ENCODE measurements at regions not wholly inside any gene's neighbourhood (a gene's known extent, or its start where the extent isn't known, plus 50 kb on each side); places are given as distances from the start of the nearest gene placed in this dataset.

DNA sequence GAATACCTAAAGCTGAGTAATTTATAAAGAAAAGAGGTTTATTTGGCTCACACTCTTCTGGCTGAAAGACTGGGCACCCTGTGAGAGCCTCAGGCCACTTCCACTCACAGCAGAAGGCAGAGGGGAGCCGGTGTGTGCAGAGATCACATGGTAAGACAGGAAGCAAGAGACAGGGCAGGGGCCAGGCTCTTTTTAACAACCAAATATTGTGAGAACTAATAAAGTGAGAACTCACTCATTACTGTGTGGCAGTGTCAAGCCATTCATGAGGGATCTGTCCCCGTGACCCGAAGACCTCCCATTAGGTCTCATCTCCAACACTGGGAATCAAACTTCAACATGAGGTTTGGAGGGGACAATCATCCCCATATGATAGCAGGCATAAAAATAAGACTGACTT, 180.8 kb upstream of the DIO3 start:
- no peak for DNase-seq

DNA sequence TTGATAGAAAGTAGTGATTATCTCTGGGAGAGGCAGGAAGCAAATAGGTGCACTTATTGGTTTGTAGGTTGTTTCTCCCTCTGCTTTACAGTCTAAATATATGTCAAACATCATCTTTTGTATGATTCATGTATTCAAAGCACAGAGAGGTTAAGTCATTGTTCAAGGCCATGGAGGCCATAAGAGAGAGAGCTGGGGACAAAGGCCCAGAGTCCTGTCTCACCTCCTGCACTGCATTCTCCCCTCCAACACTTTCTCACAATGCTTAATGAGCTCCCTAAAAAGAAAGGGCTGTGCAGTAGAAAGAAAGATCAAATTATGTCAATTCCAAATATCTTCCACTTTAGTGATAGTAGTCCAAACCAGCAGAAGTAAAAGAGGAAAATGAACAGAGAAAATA, 180.4 kb upstream of the DIO3 start:
- DNase-seq: no peak

DNA sequence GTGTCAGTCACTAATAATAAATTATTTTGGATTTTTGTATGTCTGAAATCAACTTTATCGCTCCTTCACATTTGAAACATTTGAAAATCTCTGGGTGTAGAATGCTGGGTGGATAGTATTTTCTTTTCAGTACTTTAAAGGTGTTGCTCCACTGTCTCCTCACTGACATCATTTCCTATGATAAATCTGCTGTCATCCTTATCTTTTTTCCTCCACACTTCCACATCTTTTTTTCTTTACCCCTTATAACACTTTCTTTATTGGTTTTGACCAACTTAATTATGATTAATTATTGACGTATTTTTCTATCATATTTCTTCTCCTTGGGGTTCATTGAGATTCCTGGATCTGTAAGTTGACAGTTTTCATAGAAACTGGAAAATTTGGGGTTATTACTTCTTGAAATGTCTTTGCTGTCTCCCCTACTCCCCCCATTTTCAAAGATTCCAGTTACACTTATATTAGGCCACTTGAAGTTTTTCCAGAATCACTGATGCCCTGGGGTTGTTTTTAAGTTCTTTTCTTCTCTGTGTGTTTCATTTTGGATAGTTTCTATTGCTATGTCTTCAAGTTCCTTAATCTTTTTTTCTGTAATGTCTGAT, 177.5 kb upstream of the DIO3 start:
- DNase-seq: no peak

DNA sequence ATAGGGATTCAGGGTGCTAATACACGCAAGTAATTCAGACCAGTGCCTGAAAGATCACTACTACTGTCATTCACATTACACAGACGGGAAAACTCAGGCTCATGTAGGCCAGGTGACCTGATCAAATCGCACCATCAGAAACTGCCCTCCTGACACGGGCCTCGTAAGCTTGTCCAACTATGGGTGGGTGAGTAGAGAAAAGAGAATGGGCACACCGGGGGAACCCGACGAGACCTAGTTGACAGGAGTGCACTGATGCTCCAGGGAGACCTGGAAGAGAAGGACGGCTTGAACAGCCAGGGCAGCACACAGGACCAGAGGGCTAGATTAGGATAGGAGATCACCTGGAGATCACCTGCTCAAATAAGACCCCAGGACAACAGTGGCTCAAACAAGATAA, 166.9 kb upstream of the DIO3 start:
- DNase-seq: no peak

DNA sequence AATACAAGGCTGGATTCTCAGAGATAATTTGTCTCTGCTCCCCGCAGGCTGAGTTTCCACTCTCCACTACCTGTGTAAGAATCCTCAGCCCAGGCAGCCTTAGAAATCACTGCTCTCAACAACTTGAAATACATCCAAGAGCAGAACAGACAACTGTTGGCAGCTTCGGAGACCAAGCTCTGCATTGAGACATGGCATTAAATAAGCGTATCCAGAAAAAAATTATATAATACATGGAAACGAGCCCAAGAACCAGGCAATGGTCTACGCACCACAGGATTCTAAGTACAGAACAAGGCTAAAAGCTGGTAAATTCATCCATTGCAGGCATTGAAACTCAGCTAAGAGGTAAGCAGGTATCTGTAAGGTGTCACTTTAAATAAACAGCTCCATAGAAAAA, 165.5 kb upstream of the DIO3 start:
- no peak for DNase-seq

DNA sequence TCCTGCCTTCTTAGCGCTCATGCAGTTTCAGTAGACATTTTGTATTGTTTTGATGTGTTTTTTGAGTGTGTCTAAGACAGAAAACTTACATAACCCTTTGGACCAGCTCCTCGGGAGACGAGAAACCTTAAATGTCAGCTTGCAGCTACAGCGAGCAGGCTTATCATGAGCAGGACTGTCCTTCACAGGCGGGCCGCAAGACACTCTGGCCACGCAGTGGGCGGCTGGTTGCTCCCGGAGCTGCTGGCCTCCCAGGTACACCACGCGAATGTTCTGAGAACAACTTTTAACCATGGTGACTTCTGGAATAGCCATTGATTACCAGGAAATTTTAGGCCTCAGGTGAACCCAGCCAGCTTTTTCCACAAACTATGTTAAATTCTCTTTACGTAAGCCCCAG, 164.1 kb upstream of the DIO3 start:
- DNase-seq: no peak

DNA sequence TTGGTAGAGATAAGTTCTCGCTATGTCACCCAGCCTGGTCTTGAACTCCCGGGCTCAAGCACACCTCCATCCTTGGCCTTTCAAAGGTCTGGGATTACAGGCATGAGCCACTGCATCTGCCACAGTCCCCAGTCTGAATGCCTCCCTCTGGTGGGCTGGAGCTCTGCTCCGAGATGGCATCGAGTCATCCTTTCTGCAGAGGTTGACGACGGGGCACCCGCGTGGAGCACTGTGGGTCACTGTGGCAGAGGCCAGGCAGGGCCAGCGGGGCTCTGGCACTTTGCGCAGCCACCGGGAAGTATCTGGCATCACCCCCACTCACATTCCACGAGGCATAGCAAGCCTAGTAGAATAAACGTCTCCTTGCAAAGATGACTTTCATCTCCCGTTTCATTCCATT, 163.3 kb upstream of the DIO3 start:
- DNase-seq: no peak

DNA sequence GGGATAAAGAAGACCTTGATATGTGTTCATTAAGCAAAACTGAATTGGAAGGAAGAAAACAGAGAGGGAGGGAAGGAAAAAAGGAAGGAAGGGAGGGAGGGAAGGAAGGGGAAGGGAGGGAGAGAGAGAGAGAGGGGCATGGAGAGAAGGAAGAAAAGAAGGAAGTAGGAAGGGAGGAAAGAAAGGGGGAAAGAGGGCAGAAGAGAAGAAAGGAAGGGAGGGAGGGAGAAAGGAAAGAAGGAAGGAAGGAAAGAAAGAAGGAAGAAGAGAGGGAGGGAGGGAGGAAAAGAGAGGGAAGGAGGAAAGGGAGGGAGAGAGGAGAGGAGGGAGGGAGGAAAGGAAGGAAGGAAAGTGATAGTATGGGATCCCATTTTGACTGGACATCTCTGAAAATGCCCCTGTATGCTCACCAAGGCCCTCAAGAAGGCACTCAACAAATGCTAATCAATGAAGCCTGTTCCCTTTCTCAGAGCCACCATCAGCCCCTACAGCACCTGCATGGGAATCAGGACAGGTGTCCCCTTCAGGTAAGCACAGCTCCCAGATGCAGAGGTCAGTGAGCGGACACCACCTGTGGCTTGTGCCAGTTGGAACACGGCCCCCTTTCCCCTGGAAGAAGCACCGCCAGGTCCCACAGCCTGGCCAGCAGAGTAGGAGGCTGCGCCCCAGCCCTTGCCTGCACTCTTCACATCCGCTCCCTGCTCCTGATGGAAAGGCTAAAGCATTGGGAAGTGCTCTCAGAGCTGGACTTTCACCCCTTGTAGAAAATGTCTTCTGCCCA, 161.4 kb upstream of the DIO3 start:
- DNase-seq: no peak

DNA sequence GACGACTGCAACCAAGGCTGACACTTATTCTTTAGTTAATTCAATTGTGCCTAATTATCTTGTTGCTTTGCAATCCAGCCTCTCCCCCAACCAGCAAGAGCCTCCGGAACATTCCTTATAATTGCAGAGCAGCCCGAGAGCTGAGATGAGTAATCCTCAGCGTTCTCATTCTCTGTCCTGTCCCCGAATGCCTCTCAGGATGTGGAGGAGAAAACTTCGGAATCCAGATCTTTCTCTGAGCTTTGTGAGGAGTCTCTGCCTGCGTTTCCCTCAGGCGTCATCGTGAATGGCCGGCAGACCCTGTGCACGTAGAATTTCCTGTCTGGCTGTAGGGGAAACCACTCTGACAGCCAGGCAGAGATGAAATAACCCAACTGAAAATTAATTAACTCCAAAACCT, 160.5 kb upstream of the DIO3 start:
- DNase-seq: no peak

DNA sequence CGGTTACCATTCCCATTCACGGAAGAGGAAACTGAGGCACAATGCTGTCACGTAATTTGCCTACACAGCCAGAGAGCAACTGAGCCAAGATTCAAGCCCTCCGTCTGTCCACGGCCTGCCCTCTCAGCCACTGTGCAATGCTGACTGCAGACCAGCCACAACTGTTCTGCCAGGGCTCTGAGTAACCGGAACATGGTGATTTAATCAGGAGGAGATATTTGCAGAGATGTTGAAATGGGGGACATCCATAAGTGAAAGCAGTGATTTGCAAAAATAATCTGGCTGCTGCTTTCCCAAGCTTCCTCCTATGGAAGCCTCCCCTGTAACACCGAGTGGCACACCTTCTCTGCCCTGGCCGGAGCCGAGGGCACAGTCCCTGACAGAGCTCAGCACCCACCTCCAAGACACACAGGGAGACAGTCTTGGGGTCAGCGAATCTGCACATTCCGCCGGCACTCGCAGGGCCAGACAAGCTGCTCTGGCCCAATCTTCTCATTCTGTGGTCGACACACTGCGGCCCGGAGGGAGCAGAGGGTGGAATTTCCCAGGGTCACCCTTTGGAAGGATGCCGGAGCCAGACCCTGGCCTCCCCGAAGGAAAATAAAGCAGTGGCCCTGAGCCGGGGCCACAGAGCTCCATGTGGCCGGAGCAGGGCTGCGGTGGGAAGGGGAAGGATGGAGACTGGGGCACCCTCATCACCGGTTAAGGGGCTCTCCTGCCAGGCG, 158.2 kb upstream of the DIO3 start:
- no peak for DNase-seq

DNA sequence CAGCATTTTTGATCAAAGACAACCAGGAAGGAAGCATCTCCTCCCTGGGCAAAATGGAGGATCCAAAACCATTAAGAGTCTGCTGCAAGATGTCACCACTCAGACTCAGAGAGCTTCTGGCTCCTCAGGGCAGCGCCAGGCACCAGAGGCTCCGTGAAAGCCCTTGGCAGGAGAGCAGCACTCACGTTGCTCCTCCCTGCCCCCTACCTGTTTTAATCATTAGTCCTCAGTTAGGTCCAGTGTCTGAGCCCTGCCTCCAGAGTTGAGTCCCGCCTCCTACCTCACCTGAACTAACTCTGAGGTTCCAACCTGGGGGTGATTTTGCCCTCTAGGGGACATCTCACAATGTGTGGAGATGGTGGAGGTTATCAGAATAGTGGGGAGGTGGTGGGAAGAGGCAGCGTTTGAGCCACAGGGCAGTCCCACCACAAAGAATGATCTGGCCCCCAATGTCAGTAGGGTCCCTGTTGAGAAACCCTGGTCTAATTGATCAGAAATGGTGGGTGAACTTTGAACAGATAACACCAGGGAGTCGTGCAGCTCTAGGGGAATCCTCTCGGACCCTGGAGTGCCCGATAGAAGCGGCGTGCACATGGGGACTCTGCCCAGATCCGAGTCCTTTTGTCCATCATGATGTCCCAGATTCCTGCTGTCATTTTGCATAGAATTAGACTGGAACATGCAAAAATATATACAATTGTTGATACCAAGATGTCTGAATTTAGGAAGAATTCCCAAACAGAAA, 156.7 kb upstream of the DIO3 start:
- DNase-seq: no peak

DNA sequence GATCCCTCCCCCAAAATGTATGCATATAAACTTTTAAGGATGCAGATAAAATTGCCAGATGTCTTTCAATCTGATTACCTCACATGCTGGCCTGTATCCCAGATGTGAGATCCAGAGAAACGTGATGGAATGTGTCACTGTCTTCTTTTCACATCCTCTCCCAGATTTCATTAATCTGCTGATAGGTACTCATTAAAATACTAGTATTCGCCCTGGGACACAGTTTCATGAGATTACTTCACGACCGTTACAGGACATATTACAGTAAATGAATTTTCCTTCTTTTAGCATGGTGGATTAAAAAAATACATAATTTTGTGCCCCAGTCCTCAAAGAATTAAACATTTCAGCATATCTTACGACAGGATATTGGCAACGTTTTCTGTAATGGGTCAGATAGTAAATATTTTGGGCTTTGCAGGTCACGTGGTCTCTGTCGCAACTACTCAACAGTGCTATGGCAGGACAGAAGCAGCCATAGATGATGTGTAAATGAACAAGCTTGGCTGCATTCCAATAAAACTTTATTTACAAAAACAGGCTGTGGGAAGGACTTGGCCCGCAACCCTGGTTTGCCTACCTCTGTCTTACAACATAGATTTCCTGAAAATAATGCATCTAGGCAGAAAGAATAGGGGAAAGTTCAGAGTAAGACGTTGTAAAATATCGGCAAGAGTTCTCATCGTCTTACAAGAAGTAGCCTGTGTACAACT, 156.0 kb upstream of the DIO3 start:
- no peak for DNase-seq

DNA sequence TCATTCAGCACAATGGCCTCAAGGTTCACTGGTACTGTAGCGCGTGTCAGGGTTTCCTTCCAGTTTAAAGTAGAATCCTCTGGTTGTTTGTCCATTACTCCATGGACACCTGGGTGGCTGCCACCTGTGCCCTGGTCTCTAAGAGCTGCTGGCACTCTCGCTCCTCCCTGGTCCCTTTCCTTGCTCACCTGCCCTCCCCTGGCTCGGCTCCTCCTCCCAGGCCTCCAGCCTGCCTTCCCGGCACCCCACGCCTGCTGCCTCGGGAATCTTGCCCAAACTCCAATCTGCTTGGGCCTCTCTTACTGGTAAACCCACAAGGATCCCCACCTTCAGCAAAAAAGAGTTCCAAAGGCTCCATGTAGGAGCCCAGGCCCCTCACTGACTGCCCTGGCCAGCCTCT, 154.4 kb upstream of the DIO3 start:
- no peak for DNase-seq

DNA sequence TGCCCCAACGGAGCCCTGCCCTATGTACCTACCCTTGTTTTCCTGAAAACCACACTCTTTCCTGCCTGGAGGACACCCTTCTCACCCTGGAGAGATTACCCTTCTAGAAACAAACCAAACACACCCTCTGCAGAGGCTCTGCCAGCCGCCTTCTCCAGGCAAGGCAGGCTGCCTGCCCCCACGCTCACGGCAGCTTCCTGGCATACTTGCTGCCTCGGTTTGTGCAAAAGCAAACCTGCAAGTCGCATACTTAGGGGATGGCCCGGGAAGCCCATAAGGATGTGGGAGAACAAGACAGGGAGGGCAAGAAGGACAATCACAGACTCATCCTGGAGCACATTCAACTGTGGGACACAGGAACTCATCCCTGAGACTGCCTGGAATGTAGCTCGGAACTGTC, 154.0 kb upstream of the DIO3 start:
- DNase-seq: no peak

DNA sequence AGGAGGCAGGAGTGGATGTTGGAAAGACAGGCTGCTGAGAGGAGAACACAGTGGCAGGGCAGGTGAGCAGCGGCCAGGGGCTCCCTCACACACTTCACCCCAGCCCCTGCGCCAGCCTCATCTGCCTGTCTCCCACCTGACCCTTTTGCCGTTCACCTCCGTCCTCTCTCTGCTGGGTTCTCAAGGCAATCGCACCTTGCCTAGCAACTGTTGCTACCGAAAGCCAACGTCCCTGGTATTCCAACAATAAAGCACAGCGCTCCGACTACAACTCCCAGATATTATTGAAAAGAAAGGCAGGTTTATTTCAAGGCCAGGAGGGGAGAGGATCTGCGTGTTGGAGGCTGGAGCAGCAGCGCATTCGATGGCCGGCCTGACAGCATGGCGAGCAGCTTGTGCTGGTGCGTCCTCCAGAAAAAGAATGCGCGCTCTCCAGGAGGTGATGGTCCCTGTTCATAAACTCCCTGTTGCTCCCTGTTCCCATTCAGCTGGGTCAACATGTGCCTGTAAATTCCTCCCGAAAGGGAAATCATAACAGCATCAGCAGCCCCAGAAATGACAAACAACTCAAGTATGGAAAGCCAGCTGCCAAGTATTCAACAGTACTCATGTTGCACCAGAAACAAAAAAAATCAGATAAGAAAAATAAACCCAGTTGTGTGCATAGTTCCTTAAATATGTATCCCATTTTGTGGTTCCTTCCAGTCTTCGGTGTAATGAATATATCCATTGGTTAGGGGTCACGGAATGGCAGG, 153.0 kb upstream of the DIO3 start:
- DNase-seq: no peak

DNA sequence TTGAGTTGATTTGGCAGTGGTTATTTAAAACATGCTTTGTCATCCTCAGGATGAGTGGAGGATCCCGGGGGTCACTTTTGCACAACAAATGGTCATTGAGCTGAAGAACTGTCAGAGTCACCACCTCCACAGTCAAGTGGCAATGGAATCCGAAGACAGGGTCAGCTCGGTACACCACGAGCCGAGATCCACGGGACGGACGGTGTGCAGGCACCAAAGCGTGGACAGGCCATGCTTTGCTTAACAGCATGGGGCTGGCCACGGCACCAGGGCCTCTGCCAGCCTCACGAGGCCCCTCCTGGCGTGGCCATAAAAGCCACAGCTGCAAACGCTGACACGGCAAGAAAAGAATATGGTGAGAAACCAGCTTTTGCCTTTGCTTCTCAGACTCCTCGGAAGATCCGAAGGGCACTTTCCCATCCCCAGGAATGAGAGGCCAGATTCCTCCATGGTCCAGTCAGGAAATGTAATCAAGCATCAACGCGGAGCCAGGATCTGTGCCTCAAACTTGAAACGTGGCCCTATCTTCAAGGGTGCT, 152.2 kb upstream of the DIO3 start:
- DNase-seq: no peak

DNA sequence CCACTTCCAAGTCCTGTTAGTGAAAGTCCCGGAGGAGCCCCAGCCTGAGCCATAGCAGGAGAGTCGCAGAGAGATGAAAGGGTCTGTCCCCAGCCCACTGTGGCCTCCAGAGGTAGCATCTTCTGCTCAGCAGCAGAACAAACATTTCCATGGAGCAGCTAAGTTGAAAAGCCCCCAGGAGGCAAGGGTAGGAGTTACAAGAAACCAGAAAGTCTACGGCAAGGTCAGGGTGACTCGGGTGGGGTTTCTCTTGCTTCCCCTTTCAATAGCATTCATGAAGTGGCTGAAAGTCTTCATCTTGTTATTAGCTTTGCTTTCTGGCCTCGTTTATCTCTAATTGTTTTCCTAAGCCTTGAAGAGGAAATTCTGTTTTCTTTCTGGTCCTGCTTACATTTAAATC, 151.2 kb upstream of the DIO3 start:
- DNase-seq: no peak

DNA sequence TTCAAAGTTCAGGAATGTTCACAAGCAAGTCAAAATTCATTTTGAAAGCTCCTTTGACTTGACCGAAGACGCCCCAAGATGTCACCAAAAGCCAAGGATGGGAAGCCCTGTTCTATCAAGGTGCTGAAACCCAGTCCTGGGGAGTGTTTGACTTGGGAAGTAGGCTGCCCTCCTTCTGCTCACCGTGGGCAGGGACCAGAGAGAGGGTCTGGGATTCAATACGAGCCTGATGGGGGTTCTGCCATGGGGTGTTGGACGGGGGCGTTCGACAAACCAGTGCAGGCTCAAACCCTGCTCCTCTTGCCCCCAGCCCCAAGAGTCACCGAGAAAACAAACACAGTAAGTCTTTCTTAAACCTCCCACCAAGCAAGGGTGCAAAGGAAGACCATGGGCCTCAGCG, 150.1 kb upstream of the DIO3 start:
- DNase-seq: no peak

DNA sequence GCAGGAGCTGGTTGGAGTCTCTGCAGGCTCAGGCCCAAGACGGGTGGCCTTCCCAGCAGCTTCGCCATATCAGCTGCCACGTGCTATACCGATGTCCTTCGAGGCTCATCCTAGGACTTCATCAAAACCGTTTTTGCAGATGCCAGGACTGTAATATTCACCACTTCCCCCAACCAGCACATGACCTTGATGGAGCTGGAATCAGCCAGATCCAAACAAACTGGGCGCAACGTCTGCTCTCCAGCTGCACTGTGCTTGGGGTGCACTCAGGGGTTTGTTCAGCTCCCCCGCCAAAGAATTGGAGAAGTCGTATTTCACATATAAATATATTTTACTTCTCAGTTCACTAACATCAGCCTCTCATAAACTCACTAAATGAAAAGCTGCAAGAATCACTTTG, 149.5 kb upstream of the DIO3 start:
- DNase-seq: no peak

DNA sequence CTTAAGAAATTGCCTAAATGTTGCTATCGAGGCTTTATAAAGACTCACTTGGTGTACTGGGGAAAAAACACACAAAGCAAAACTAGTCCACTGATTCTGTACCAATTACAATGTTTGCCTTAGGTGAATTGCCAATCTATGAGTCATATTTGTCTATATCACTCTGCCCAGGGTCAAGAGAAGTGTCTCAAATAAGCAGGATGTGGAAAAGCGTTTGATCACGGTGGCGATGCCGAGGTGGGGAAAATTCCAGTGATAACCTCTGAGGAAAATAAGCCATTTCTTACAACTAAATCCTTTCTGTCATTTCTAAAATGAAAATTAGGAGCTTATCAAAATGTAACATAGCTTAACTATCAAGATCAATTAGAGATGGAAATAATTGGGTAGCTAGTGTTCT, 148.6 kb upstream of the DIO3 start:
- DNase-seq: no peak

DNA sequence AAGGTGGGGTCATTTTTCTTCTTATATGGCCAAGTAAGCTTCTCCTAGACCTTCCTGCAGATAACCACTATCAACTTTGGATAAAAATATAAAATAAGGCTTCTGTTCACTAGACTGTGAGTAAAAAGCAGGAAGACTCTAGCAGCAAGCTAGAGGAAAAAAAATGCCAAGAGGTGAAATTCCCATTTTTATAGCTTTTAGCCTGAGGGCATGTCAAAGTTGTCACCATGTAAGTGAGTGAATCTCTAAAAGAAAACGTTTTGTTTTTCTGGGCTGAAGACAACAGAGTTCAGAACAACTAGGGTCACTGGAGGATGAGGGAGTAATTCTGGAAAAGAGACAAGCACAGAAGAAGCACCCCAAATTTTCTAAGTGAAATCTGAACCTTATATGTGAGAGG, 143.9 kb upstream of the DIO3 start:
- no peak for DNase-seq

DNA sequence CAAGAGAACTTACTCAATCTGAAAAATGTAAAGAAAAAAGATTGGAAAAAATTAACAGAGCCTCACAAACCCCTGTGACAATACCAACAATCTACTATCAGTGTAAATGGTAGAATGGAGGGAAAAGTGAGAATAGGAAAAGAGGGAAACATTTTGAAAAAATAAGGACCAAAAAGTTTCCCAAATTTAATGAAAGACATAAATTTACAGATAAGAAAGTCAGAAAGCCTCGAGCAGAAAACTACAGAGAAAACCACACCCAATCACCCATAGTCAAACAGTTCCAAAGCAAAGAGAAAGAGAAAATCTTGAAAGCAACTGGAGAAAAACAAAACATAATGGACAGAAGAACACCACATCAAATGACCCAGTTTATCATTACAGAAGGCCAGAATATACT, 142.7 kb upstream of the DIO3 start:
- no peak for DNase-seq
